ENCODE measurements at regions not wholly inside any gene's neighbourhood (a gene's known extent, or its start where the extent isn't known, plus 50 kb on each side); places are given as distances from the start of the nearest gene placed in this dataset.
"Not testable (repeated sequence)": the region's sequence is repeated elsewhere in the genome, so short reads cannot be mapped to it uniquely, and the experiment has no call there.

DNA sequence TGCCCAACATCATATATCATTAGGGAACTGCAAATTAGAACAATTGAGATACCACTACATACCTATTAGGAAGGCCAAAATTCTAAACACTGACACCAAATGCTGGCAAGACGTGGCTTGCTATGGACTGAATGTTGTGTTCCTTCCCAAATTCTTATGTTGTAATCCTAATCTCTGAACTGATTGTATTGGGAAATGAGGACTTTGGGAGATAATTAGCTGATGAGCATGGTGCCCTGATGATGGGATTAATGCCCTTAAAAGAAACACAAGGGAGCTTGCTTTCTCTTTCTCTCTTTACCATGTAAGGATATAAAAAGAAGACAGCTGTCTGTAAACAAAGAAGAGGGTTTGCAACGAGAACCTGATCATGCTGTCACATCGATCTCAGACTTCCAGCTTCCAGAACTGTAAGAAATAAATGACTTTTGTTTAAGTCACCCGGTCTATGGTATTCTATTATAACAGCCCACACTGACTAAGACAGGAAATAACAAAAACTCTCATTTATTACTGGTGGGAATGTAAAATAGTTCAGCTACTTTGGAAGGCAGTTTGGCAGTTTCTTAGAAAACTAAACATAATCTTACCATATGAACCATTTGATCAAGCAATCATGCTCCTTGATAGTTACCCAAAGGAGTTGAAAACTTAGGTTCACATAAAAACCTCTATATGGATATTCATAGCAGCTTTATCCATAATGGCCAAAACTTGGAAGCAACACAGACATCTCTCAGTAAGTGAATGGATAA is 458.3 kb upstream of the CBLB start:
- DNase-seq = no peak

DNA sequence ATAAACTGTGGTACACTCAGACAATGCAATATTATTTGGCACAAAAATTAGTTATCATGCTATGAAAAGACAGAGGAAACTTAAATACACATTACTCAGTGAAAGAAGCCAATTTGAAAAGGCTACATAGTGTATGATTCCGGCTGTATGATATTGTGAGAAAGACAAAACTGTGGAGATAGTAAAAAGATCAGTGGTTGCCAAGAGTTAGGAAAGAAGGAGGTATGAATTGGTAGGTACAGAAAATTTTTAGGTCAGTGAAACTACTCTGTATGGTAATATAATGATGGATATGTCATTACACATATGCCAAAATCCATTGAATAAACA is 458.8 kb upstream of the CBLB start:
- DNase-seq = no peak

DNA sequence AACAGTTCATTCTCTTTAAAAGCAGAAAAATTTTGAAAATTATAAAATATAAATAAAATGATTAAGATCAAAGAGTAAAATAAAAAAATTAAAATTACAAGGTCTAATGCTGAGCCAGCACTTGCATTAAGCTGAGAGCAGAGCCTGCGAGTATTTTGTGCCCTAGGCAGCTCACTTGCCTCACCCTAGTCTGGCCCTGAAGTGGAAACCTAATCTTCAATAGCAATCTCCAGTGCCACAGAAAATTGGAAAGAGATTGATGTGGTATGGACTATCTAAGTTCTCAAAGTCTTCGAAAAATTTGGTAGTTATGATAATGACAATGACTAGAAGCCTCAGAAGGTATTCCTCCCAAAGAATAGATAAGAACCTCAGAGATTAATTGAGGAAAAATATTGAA is 459.4 kb upstream of the CBLB start:
- DNase-seq = no peak

DNA sequence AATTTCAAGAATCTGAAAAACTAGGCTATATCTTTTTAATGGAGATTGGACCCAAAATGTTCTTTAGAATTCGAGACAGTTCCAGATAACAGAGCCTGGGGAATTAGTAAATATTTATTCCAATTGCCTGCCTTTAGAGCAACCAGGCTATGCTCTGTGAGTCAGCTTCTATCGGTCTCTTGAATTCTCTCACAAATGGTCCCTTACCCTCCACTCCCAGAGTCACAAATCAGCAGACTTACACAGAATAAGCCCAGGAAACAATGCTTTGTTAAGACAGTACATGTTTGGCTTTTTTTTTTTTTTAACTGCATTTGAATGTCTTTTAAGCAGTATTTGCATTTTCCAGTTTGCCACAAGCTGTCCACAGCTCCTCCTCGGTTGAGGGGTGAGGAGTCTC is 460.7 kb upstream of the CBLB start:
- no peak for DNase-seq

DNA sequence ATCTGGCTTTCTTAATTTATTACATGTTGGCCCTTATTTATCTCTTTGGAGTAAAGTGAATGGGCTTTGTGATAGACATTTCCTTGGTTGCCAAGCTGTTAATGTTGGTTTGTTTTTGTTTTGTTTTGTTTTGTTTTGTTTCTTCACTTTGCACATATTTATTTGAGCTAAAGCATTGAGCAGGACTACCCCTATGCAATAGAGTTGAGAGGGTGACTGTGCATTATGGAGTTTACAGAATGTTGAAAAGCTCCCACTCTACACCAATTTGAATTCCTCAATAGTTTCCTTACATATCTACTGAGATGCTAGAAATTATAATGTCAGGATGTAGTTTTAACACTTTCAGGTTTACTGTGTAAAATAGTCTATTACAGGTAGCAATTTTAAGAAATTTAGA is 462.8 kb upstream of the CBLB start:
- no peak for DNase-seq

DNA sequence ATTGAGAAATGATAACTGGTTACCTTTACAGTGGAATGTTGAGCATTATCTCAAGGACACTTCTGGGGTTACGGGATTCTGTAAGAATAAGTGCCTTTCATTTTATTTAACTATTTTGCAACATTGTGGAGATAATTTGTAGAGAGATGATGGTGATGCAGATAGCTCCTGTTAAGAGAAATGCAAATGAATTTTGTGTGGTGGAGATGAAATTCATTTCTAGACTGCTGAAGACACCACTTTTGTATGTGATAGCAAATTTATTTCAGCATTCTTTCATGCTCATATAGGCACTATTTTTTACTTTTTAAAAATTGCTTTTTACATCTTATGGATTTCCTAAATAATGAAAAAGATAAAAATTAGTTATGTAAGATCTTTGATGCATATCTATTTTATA is 463.3 kb upstream of the CBLB start:
- no peak for DNase-seq

DNA sequence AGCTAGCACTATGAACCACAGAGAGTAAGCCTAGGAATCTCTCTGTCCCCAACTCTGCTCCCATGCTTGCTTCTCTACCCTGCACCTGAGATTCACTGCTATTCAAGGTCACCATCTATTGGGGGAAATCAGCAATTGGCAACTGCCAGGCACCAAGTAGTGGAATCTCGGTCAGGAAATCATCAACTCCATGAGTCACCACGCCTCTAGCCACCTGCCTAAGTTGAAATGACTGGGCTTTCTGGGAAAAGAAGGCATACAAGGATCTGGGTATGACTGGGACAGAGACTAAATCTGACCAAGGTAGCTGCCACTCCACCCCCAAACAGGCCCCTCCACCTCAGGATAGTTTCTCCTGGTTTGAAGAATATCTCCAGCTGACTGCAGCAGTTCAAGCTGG is 464.1 kb upstream of the CBLB start:
- no peak for DNase-seq

DNA sequence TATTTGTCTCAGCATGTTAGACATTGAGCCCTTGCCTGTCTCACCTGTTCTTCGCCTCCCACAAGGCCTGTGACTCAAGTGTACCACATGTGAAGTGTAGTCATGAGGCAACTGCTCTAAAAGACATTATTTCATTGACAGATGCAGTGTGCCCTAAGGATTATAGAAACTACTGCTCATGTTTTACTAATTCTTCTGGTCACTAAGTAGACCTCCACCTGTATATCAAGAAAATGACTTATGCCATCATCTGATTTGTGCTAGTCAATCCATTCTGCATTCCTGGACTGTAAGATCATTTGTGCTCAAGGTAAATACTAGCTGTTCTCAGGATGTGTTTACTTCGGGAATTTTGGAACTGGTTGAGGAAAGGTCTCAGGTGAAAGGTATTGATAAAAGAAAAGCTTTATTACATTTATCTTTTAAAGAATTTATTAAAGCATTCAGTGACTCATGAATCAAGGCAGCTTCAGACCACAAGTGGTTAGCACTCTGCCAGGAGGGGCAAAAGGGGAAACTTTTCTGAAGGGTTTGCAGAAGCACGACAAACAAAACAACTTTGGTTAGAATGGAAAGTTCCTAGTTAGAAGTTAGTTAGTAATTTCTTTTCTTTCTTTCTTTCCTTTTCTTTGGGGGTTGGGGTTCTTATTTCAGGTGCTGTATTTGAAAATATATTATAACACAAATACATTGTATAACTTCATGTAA is 465.3 kb upstream of the CBLB start:
- DNase-seq = no peak

DNA sequence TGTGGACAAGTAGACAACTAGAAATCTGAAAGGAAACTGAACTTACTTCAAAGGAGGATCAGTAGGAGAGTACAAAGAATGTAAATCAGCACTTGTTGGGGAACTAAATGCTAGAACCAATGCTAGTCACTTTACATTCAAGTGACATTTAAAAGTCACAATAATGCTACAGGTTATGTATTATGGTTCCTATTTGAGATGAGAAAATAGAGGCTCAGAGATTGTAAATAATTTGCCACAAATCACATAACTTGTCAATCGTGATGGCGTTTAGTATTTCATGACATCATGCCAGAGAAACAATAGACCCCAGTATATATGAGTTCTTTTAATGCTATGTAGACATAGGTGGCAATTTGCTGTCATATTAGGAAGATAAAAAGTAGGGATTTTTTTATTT is 467.8 kb upstream of the CBLB start:
- no peak for DNase-seq

DNA sequence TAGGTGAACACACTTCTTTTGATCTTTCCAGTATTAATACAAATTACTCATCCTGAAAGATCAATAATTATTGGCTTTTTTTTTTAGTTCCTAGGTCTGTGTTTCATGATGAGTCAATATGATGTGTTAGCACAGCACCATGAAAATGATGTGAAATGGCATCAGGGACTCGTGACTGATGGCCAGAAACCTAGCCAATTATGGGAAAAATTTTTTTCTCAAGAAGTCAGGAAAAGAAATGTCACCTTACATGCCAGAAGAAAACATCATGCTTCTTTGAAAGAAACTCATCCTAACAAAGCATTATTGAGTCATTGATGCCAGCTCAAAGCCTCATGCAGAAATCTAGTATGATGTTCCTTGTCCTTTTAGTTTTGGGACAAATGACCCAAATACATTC is 468.3 kb upstream of the CBLB start:
- DNase-seq = no peak

DNA sequence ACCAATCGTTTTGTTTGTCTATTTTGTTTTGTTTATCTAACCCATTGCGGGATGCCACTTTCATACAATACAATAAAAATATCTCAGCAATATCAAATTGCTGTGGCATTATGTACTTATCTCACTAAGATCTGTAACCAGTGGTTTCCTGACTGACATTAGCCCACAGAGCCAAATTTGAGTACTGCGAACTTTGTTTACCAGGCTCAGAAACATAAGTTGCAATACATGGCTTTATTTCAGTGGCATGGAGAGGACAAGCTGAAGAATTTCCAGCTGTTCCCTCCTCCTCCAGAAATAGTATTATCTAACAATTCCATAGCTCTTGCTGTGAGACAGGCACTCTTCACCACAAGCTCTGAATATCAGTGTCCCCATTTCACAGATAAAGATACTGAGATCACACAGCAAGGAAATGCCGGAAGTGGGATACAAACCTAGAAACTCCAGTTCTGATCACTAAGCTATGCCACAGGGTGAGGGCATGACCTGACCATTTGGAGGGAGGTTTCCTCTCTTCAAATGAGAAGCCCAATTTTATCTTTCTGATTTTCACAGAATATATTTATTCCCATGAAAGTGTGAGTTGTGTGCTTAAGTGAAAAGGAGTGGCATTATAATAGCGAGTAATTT is 469.9 kb upstream of the CBLB start:
- no peak for DNase-seq

DNA sequence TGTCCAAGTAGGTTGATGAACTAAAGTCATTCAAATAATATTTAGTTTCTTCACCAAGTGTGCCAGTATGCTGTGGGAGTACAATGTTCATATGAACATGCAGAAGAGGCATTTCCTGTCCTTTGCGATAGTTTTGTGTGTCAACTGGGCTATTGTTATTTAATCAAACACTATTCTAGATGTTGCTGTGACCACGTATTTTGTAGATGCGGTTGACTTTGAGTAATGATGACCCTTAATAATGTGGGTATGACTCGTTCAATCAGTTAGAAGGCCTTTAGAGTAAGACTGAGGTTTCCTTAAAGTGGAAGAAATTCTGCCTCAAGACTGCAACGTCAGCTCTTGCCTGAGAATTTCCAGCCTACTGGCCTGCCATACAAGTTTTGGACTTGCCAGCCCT is 470.7 kb upstream of the CBLB start:
- DNase-seq = no peak

DNA sequence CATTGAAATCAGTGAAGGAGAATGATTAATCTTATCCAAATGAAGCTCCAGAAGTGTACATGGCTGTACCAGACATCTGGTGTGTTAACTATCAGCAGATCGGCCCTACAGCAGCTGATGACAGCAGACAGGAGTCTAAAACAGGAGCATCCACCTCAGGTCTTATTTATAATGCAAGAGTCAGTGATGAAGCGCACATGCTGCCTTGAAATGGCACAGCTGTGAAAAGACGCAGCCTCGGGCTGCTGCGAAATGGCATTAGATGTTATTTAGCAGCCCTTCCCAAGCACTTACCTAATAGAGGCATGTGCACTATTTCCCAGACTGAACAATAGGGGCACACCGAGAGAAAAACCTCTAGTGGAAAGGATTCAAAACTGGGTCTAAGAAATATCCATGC is 472.3 kb upstream of the CBLB start:
- no peak for DNase-seq

DNA sequence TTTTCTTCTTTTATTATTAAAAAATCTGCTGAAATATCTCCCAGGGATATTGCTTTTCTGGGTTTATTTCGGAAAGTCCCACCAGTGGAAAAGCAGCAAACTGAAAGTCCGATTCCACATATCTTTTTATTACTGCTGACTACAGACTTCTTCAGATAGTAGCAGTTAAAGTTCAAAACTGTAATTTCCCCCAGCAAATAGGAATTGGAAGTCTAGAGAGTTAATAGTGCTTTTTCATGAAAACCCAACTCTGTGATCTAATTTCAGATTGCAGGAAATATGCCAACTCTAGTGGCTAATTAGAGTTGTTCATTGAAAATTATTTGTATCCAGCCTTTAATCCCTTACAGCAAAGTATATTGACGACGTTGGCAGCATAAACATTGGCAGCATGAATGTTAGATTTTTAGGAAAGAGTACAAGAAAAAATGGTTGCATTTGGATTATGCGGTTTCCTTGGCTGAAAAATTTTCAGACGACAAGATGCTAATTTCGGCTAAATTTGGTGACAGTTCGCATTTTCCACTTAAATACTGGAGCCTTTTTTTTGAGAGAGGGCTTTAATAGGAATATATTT is 472.9 kb upstream of the CBLB start:
- DNase-seq = no peak

DNA sequence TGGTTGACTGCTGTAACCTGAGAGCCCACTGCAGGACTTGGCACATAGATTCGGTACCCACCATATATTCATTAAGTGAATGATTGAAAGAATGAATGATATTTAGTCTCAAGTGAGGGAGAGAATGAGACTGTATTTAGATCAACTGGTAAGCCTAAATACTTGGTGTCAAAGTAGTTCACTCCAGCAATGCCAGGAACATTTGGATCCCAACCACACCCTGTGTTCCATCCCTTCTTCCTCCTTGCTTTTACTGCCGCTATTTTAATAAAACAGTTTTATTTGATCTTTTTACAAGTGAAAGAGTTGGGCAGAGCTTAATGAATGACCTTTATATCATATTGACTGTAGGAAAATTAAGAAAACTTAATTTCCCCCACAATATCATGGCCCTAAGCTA is 473.6 kb upstream of the CBLB start:
- DNase-seq = no peak

DNA sequence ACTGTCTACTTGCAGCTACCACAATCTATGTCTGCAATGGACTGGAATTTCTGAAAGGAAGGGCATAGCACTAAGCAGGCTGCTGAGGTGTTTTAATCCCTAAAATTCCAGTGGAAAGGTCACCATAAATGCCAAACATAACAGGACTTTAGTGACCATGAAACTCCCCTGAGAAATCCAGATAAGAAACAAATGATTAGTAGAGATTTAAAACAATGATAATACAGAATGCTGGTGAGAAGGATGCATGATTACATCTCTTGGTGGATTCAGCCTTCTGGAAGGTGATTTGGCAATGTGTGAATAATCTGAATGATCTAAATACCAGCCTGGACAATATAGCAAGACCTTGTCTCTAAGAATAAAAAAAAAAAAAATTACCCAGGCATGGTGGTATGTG is 475.0 kb upstream of the CBLB start:
- DNase-seq = no peak

DNA sequence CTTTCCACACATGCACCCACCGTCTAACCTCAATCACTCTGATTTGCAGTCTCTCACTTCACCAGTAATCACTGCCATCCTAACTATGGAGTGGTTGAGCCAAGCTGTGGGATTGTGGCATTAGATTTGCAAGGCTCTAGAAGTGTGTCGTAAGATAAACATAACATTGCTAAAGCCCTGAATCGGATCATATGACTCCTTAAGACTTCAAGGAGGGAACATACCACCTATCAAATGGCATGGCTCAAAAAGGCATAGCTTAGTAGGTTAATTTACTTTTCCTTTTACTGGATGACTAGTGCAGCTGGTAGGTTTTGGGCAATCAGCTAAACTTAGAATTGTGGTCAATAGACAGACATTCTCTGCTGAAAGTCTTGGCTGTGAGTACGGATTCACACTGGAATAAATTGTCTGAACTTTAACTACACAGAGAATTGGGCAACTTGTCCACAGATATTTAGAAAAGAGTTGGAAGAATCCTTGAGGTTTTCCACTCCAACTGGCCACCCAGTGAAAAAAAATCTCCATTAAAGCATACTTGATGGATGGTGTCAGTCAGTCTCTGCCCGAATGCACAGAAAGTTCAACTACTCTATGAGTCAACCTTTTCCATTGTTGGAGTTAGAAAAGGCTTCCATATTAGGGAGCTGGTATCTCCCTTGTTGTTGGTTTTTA is 476.7 kb upstream of the CBLB start:
- DNase-seq = no peak

DNA sequence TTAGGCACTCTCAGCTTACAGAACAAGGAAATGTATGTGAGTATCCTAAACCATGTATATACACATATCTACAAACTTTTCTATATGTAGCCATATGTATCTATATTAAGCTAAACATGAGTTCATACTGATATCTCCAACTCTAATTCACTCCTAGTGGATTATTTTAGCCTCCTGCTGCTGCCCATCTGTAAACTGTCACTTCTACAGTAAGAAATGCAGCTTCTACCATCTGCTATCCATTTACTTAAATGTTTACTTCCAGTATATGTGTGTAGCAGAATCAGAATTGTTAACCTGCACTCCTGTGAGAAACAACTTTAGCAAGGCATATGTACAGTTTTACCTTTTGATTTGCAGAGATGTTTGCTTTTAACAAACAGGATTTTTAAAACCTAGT is 478.5 kb upstream of the CBLB start:
- no peak for DNase-seq

DNA sequence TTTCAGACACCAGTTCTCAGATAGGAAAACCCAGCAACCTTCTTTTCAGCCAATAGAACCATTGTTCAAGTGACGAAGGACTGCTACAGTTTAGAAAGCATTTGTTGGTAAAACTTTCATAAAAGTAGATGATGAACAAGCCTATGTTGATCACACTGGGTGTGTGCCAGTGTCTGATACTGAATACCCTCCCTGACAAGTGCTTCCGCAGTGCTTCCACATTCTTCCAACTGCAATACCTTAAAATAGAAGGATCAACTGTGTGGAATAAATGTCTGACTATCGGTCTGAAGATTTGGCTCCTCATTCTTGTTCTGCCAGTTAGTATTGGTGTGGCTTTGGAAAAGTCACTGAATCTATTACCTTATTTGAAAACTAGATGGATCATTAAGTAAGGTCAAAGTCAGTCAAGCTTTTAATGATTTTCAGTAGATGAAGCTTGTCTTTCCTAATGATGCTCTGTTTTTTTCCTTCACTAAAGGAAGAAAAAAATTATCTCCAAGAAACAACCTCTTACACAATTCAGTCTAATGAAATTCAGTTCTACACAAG is 479.4 kb upstream of the CBLB start:
- no peak for DNase-seq

DNA sequence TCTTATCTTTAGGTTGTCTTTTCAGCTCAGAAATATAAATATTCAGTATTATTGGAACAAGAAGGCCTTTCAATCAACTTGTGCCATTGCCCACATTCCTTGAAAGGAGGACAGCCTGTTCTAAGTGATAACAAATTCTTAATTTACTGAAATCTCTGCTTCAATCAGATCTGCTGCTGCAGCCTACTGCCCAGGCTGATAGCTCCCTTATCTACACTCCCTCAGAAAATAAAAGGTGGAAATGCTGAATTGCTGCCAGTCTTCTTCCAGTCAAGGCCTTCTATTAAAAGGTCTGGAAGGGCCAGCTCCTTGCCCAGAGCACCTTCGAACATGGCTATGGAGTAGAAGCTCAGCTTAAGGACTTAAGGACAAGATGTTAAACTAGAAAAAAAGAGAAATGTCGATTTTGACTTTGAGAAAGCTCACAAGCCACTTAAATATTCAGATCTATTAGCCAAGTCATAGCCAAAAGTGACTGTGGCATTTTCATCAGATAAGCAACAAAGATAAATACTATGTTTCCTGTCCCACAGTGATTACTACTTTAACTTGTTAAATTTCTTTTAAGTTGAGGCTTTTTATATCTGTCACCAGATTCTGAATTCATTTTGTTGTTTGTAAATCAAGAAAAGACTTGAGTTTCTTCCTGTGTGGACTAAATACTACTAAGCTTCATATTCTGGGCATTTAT is 480.5 kb upstream of the CBLB start:
- DNase-seq = no peak

DNA sequence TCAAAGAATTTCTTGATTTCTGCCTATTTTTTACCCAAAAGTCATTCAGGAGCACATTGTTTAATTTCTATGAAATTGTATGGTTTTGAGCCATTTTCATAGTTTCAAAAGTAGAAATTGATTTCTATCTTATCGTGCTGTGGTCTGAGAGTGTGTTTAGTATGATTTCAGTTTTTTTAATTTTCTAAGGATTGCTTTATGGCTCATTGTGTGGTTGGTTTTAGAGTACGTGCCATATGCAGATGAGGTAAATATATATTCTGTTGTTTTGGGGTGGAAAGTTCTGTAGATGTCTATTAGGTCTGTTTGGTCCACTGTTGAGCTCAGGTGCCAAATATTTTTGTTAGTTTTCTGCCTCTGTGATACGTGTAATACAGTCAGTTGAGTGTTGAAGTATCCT is 487.1 kb upstream of the CBLB start:
- no peak for DNase-seq

DNA sequence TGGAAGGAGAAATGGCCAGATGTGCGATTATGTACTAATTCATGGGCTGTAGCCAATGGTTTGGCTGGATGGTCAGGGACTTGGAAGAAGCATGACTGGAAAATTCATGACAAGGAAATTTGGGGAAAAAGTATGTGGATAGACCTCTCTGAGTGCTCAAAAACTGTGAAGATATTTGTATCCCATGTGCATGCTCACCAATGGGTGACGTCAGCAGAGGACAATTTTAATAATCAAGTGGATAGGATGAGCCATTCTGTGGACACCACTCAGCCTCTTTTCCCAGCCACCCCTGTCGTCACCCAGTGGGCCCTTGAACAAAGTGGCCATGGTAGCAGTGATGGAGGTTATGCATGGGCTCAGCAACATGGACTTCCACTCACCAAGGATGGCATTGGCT is 490.9 kb upstream of the CBLB start:
- no peak for DNase-seq

DNA sequence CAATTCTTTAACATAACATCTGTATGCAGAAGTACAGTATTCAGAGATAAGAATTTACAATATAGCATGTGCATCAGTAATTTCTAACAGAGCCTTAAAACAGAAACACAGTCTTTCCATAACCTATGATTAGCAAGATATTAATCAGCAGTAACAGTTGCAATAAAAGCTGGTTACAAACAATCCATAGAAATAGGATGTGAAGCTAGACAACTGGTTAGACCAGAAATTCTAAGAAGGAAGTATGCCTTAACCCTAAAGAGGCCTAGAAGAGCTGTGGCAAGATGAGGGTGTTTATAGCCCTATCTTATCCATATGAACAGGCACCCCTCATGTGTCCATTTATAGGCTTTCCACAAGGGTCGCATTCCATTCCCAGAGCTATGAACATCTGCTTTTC is 492.1 kb upstream of the CBLB start:
- DNase-seq = not testable (repeated sequence)

Measured in NCI-H187 (cell line).